Motor neuron (in vitro differentiated cells): ENCODE measurements at regions not wholly inside any gene's neighbourhood (a gene's known extent, or its start where the extent isn't known, plus 50 kb on each side); places are given as distances from the start of the nearest gene placed in this dataset.

ENCODE experiments used
- ATAC-seq, 8 experiments: fragments of 200-7000 bp; cut with Tn5 transposase; replicated peaks in 6 of 8; 2 replicates each; pipeline ENCODE4 v1.8.0; 2021; ENCODE audit warnings: mild to moderate bottlenecking in 8 of 8, moderate library complexity in 8 of 8
- H3K27ac ChIP-seq, 2 donors: fragments of 250-450 bp; sonication (Bioruptor Pico); 2 replicates each; pipeline ENCODE4 v1.9.0; 2021; ENCODE audit warnings: antibody characterized with exemption in 2 of 2, mild to moderate bottlenecking in 2 of 2, moderate library complexity in 1 of 2
- H3K4me1 ChIP-seq, 2 donors: fragments of 250-450 bp; sonication (Bioruptor Pico); replicated peaks in 1 of 2; 2 replicates each; pipeline ENCODE4 v1.6.1; 2021; ENCODE audit warnings: antibody characterized with exemption in 2 of 2, mild to moderate bottlenecking in 2 of 2, moderate library complexity in 1 of 2
- H3K4me3 ChIP-seq, 5 donors: fragments of 250-450 bp; sonication (Bioruptor Pico); 2 replicates each; pipeline ENCODE4 v1.9.0; 2021; ENCODE audit warnings: antibody characterized with exemption in 5 of 5, mild to moderate bottlenecking in 5 of 5, moderate library complexity in 4 of 5
- WGBS, 10 experiments: fragments of 450-650 bp; shearing (Covaris generic); methylation state at CpG; one replicate each; pipeline ENCODE4 v1.0.0; 2022; 5-methylcytosine and 5-hydroxymethylcytosine counted together
- in situ Hi-C, 9 experiments: fragments of 400-800 bp; cut with MboI; loops; one replicate each; pipeline ENCODE4 v1.15.0; 2021; ENCODE audit warnings: low sequenced_read_pairs in 9 of 9, low pct_unique_long_range_greater_than_20kb in 2 of 9; ENCODE audit not compliant: unreplicated experiment in 9 of 9

DNA sequence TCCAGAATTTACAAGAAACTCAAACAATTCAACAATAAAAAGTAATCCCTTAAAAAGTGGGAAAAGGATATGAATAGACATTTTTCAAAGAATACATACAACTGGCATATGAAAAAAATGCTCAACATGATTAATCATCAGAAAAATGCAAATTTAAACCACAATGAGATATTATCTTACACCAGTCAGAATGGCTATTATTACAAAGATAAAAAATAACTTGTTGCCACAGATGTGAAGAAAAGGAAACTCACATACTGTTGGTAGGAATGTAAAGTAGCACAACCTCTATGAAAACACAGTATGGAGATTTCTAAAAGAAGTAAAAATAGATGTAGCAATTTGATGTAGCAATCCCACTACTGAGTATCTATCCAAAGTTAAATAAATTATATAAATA, 65.1 kb upstream of the DIAPH2 start:
- ATAC-seq = no peak
- no peaks in the 10 kb centered on the region for H3K4me1 ChIP-seq
- in situ Hi-C loops = no loop called here
- H3K27ac ChIP-seq = no peak overlapping the region
- H3K4me3 ChIP-seq = no peak overlapping the region

DNA sequence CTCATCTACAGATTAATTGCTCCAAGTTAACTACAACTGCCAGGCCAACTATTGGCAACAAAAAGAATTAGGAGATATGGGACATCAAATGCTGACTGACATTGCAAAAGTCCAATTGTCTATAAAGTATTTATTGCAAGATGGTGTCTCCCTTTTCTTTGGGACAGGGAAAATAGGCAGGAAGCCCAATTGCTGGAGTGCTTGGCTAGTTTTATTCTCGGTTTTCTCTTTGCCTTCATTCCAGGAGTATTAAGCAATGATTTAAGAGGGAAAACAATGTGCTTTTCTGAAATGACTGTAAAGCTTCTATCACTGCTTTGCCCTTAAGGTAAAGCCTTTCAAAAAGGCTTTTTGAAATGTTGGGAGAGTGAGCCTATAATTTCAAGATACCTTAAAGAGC, 62.8 kb upstream of the DIAPH2 start:
- in situ Hi-C loops = no loop called here
- no peak overlapping the region for H3K4me3 ChIP-seq
- 10 to 27% (median 17%) methylated on average over 1 of the region's 1 CpG; no CpG with 5 or more reads in 7 of the 10 experiments for WGBS, 10 experiments
- no peak for ATAC-seq
- no peak overlapping the region for H3K27ac ChIP-seq
- H3K4me1 ChIP-seq = no peaks in the 10 kb centered on the region
